LoVo (cell line): ENCODE measurements at regions not wholly inside any gene's neighbourhood (a gene's known extent, or its start where the extent isn't known, plus 50 kb on each side); places are given as distances from the start of the nearest gene placed in this dataset.

Experiments used
- DNase-seq: peaks from one replicate; pipeline ENCODE4 v3.0.0-alpha.2; 2016; ENCODE audit warnings: low spot score

DNA sequence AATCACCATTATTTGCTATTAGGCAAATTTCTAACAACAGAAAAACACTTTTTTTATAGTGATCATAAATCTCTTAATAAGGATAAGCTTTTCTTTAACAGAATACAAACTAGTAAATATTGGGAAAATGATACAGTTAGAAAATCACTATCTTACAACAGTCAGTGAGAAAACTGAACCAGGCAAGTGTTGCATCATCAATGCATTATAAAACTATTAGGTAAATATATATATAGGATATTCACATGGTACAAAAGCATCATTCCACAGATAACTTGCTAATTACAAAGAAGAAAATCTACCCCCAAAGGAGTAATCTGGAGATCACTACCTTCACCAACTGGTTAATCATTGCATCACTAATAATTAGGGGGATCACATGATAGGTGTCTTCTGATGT, 652.1 kb downstream of the HACE1 start:
- no peak for DNase-seq

DNA sequence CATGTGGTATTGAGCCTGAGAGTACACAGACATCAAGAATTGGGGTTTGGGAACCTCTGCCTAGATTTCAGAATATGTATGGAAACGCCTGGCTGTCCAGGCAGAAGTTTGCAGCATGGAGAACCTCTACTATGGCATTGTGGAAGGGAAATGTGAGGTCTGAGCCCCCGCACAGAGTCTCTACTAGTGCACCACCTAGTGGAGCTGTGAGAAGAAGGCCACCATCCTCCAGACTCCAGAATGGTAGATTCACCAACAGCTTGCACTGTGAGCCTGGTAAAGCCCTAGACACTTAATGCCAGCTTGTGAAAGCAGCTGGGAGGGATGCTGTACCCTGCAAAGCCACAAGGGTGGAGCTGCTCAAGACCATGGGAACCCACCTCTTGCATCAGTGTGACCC, 658.2 kb downstream of the HACE1 start:
- no peak for DNase-seq

DNA sequence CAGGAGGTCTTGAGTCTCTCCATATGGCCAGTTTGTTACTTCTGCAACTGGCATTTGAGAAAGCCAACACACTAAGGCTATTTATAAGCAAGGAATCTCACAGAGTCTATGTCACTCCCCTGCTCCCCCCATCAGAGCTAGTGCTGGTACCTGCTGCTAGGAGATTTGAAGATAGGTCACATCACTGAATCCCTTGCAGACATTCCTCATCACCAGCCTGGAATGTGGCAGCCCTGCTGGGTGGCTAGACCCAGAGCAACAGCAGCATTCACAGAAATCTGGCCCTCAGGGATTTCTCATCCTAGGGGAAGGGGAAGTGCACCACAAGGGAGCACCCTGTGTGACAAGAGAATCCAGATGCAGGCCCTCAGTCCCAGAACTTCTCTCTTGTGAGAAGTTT, 672.1 kb downstream of the HACE1 start:
- DNase-seq, result no peak

DNA sequence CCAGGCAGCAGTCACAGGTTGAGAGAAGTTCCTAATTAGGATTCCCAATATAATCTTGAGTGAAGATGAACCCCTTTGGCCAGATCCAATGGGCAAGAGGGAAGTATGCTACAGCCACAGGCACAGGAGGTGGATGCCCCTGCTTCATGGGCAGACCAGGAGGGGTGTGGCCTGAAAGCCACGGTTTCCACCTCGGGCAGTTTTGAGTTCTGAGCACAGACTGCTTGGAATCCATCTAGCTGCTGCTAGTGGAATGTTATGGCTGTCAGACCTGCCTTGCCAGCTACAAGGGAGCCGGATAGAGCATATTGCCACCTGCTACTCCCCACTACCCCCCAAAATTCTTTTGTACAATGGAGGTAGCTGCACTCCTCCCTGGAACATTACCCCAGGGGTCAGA, 672.9 kb downstream of the HACE1 start:
- DNase-seq, result no peak

DNA sequence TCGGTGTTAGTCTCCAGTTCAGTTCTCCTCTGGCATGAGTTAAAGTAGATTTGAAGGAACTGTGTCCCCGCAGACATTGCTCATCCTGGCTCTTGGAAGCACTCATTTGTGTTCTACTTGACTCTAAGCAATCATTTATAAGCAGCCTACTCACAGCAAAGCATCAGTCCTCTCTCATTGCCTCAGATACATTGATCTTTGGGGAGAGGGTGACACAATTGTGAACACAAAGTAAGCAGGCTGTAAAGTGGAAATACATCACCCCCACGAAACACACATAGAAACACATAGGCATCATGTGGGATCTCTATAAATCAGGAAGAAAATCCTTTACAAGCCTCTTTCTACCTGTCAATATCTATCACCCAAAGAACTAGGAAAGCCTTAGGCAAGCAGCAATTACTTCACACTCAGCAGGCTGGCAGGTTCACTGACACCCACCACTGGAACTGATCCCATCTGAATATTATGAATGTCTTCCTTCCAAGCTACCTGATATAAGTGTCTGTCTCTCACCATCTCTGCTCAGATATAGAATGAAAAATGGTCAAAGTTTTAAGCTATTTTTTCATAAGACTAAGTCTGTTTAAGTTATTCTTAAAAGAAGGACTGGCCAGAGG, 675.8 kb downstream of the HACE1 start:
- DNase-seq, result no peak

DNA sequence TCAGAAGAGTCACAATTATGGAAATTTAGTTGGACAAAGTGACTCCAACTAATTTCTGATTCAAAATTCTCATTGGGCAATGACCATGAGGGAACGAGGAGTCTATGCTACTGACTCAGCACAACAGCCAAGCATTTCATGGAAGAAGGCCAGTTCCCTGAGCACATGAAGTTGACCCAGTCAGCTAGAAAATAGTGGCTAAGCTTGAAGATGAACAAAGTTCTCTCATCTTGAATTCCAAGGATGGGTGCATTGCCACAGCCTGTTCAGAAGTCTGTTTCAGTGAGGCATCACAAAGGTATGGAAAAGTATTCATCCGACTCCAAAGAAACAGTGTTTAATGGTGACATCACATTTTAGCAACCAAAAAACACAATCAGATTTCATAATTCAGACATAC, 676.9 kb downstream of the HACE1 start:
- no peak for DNase-seq

DNA sequence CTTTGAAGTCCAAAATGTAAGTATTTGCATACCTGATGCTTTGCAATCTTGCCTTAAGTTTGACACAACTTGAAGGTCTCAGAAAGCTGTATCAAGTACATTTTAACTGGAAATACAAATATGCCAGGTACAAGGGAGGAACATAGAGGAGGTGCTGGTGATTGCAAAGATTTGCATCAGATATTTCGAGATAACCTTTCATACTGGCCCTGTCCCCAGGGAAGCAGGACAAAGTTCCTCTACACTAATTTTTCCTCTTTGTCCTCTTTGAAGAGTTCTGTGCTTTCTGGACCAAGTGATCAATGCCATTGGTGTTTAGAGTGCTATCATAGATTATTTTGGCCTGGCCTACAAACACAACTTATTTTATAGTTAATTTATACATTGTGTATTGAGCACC, 686.1 kb downstream of the HACE1 start:
- DNase-seq, result peak; percentile 9

DNA sequence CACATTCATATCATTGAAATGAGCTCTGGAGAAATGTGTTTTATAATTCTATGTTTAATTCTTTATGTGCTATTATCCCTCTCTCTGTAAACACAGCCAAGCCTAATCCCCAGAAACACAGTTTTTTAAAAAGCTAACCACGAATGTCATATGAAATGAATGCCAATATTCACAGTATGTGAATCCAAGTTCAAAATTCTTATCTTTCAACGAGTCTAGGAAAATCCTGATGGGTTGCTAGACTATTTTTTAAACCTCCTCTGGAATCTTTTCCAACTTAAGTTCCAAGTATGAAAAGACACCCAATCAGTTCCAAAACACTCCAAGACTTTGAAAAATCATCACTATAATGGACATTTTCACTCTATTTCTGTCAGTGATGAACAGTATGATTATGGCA, 689.3 kb downstream of the HACE1 start:
- no peak for DNase-seq

DNA sequence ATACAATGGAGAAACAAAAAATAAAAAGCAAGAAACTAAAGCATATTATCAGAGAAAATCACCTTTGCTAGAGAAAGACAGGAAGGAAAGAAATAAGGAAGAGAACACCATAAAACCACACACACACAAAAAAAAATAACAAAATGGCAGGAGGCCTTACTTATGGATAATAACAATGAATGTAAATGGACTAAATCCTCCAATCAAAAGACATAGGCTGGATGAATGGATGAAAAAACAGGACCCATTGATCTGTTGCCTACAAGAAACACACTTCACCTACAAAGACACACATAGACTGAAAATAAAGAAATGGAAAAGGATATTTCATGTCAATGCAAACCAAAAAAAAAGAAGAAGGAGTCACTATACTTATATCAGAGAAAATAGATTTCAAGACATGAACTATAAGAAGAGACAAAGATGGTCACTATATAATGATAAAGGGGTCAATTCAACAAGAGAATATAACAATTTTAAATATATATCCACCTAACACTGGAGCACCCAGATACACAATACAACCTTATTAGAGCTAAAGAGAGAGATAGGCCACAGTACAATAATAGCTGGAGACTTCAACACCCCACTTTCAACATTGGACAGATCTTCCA, 693.6 kb downstream of the HACE1 start:
- DNase-seq, result no peak

DNA sequence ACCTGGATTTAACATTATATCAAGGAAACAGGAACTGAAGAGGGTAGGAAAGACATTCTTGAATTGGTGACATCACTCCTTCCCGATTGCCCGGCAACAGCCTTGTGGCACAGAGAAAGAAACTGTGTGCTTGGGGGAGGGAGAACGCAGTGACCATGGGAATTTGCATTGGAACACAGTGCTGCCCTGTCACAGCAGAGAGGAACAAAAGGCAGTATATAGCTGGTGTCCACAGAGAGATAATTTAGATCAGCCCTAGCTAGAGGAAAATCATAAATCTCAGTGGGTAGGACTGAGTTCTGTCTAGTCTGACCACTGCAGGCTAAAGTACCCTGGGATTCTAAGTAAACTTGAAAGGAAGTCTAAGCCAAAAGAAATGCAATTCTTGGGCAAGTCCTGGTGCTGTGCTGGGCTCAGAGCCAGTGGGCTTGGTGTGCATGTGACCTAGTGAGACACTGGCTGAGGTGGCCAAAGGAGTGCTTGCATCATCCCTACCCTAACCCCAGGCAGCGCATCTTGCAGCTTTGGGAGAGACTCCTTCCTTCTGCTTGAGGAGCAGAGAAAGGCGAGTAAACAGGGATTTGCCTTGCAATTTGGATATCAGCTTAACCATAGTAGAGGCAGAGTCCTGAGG, 697.6 kb downstream of the HACE1 start:
- DNase-seq, result peak; percentile 16

DNA sequence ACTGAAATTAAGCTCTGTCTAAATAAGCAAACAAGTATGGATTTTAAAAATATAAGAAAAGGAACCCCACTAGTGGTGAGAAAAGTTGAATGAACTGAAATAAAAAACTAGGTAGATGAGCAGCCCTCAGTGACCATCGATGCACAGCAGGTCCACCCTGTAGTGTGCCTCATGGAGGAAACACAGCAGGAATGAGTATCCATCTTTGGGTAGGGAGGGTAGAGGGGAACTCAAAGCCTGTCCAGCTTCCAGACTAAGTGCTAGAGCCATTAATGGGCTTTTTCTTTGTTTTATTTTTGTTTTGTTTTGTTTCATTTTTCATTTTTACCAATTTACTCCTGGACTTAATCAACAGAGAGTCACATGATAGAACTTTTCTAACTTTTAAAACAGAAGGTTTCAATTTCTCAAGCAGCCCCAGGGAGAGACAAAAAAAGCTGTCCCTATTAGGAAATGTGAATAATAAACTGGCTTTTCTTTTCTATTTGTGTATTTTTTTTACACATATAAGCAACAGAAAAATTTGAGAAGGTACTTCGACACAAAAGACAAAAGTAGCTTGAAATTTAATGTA, 700.6 kb downstream of the HACE1 start:
- DNase-seq, result no peak

DNA sequence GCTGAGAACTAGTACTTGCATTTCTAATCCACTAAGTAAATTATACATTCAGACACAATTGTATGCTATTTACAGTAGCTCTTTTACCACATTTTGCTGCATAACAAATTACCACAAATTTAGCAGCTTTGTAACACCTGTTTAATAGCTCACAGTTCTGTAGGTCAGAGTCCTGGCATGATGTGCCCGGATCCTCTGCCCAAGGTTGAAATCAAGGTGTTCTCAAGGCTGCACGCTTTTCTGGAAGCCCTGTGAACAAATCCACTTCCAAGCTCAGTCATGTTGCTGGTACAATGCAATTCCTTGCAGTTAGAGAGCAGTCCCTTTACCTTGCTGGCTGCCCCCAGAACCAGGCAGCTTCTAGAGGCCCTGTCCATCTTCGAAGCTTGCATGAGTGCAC, 716.0 kb downstream of the HACE1 start:
- DNase-seq, result no peak

DNA sequence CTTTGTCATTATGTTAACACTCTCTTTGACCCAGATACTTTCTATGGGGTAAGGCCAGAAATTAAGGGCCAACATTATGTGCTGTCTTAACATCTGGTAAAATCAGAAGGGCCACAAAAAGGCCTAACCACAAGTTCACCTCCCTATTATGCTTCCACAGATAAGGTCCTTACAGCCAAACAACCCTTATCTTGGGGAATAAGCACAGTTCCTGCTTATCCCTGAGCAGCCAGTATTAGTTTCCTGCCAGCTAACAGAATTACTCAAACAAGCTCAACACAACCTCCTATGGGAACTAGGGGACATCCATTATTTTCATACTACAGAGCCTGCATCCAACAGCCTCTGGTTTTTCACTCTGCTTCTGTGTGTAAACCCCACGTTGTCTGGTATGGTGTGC, 724.8 kb downstream of the HACE1 start:
- DNase-seq, result no peak

DNA sequence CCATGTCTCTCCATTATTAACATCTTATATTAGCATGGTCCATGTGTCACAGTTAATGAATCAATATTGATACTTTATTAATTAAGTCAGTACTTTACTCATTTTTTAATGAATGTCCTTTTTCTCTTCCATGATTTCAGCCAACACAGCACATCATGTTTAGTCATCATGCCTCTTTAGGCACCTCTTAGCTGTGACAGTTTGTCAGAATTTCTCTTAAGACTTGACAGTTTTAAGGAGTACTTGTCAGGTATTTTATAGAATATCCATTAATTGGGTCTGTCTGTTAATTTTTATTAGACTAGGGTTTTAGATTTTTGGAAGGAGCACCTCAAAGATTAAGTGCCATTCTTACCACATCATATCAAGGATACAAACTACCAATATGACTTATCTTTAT, 729.4 kb downstream of the HACE1 start:
- no peak for DNase-seq

DNA sequence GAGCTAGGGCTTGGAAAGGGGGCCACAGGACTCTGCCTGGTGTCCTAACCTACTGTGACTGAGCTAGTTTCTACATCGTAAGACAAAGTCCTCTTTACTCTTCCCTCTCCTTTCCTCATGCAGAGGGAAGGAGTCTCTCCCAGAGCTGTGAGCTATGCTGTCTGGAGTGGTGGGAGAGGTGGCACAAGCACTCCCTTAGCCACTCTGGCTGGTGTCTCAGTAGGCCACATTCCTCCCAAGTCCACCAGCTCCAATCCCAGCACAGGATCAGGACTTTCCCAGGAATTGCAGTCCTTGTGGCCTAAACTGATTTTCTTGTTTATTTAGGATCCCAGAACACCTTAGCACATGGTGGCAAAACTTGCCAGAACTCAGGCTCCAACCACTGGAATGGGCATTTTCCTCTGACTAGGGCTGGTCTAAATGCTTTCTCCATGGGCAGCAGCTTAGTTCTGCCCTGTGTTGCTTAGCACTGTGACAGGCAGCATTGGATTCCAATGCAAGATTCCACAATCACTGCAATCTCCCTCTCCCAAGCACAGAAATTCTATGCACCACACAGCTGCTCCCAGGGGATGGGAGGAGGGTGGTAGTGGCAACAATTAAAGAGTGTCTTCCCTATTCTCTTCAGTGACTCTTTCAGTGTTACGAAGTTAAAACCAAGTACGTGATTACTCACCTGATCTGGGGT, 733.3 kb downstream of the HACE1 start:
- DNase-seq, result no peak

DNA sequence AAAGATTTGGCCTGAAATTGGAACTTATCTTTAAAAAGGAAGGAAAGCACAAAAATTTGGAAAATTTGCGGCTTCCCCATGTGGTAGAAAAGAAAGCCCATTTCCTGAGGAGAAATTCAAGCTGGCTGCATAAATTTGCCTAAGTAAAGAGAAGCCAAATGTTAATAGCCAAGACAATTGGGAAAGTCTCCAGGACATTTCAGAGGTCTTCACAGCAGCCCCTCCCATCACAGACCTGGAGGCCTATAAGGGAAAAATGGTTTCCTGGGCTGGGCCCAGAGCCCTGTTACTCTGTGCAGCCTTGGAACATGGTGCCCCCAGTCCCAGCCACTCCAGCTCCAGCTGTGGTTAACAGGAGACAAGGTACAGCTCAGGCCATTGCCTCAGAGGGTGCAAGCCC, 736.5 kb downstream of the HACE1 start:
- DNase-seq, result no peak

DNA sequence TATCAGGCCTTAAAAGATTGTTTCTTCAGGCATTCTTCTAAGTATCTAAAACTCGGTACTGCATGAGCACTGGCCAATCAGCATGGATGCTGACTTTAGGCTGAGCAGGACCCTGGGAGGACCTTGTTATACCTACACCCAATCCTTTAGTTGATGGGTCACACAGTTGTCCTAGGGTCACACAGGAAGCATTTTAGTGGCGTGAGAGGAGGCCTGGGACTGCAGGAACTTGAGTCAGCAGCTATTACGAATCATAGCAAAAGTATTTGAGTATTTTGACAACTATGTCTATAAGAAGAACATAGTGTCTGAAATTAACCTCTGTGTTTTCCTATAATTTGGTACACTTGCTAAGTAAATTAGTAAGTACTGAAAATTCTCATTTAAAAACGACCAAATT, 741.4 kb downstream of the HACE1 start:
- DNase-seq, result no peak

DNA sequence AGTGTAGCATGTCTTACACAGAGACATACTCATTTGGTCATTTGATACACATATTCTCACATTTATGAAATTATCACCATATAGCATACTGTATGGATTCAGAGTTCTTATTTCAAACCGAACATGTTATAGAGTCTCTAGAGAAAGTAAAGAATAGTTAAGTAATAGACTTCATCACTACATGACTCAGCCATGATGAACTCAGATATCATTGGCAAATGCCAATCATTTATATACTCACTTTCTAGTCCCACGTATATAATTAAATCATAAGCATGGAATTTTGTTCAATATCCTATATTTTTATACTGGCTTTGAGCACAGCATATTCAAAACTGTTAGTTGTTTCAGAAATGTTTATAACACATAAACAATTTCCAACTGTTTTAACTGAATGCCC, 749.9 kb downstream of the HACE1 start:
- no peak for DNase-seq

DNA sequence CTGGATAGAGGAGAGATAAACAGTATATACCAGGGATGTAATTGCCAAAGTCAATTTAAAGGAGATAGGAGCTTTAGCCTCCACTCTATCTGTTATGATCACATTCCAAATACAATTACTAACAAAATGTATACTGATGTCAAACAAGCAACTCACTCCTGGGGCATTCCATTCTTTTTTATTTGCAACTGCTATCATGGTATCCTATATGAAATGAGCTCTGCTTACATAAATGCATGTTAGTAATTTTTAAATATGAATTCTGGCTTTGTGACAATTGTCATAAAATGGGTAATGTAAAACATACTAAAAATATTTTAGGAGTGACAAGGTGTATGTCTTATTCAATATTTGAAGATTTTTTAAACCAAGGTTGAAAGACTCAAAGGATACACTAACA, 751.1 kb downstream of the HACE1 start:
- DNase-seq, result no peak

DNA sequence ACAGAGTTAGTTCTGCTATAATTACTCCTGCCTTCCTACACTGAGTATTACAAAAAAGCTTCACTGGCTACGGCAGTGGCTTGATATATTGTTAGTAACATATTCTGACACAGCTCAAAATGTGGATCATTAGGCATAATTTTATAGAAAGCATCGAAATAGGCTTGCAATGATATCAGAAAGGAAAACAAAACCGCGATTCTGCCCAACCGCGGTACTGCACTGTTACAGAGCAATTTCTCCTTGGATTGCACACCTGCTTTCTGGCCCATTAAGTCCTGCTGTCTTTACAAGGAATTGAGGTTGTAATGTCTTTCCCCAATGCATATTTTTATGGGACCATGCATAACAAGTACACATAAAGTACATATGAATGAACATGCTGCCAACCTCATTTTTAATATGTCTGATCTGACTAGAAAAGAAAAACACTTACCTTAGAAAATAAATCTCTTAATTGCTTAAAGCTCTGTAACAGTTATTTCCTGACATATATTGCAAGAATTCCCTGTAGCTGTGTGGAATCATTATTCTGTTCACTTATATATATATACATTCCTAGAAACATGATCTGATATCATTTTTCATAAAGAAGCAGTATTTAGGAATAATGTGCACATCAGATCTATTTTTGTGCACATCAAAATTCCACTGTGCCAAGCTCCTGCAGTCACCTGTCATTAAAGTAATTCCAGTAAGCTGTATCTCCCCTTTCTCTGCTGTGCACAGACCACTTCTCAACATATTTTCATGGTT, 763.9 kb downstream of the HACE1 start:
- no peak for DNase-seq

DNA sequence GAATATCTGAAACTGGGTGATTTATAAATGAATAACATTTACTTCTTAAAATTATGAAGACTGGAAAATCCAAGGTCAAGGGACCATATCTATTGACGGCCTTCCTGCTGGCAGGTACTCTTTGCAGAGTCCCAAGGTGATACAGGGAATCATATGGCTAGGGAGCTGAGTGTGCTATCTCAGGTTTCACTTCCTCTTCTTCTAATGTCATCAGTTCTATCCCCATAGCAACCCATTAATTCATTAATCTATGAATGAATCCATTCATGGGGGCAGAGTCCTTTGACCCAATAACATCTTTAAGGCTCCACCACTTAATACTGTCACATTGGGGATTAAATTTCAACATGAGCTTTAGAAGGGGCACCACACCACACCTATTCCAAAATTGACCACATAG, 772.0 kb downstream of the HACE1 start:
- no peak for DNase-seq

DNA sequence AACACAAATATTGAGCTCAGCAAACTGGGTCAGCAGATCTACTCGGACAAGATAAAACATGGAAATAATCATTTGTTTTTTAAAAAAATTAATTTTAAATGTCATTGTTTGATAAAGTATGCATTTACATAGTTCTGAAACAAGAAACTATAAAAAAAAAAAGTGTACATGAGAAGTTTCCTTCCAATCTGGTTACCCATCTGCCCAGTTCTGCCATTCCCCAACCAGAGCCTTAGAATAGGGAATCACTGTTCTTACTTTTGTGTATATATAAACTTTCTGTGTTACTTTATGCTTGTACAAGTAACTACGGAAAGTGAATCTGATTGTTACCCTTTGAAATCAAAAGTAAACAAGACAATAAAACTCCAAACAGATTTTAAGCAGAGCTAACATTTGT, 791.4 kb downstream of the HACE1 start:
- DNase-seq, result no peak
